WTC11 (cell line): ENCODE measurements at regions not wholly inside any gene's neighbourhood (a gene's known extent, or its start where the extent isn't known, plus 50 kb on each side); places are given as distances from the start of the nearest gene placed in this dataset.

Experiments
- NFE2L1 ChIP-seq: sonication (generic); formaldehyde crosslinking; IDR thresholded peaks from 2 replicates; pipeline ENCODE4 v1.8.1; 2023; ENCODE audit warnings: missing genetic modification reagents
- TF ChIP-seq, protein P1 (sequence below): fragments of 200-600 bp; IDR thresholded peaks from 2 replicates; pipeline ENCODE4 v1.8.0; 2022; ENCODE audit warnings: antibody characterized with exemption
- TF ChIP-seq, protein P2 (sequence below): sonication (generic); formaldehyde crosslinking; IDR thresholded peaks from 2 replicates; pipeline ENCODE4 v1.8.1; 2023; ENCODE audit warnings: mild to moderate bottlenecking, missing genetic modification reagents, moderate library complexity
- TF ChIP-seq, protein P3 (sequence below): fragments of 250-450 bp; sonication (Bioruptor Pico); IDR thresholded peaks from 2 replicates; pipeline ENCODE4 v1.9.0; 2021; ENCODE audit warnings: mild to moderate bottlenecking, borderline replicate concordance
- TF ChIP-seq, protein P4 (sequence below): fragments of 250-450 bp; sonication (Bioruptor Pico); IDR thresholded peaks from 2 replicates; pipeline ENCODE4 v1.9.0; 2021; ENCODE audit warnings: mild to moderate bottlenecking

DNA sequence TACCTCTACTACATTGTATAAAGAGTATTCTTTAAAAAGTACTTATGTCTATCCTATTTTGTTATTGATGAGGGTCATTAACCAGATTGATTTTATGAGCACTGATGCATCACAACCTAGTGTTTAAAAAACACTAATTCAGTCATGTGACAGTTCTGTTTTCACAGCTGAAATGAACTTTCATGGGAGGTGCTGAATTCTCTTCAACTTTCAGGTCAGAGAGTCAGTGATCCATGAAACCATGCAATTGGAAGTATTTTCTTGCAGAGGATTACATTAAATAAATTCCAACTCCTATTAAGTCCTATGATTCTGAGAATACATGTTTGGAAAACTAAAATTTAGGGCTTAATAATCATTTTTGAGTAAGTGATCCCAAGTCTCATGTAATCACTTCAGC lies 889.4 kb downstream of the KCNA4 start:
- TF ChIP-seq, protein P1, sequence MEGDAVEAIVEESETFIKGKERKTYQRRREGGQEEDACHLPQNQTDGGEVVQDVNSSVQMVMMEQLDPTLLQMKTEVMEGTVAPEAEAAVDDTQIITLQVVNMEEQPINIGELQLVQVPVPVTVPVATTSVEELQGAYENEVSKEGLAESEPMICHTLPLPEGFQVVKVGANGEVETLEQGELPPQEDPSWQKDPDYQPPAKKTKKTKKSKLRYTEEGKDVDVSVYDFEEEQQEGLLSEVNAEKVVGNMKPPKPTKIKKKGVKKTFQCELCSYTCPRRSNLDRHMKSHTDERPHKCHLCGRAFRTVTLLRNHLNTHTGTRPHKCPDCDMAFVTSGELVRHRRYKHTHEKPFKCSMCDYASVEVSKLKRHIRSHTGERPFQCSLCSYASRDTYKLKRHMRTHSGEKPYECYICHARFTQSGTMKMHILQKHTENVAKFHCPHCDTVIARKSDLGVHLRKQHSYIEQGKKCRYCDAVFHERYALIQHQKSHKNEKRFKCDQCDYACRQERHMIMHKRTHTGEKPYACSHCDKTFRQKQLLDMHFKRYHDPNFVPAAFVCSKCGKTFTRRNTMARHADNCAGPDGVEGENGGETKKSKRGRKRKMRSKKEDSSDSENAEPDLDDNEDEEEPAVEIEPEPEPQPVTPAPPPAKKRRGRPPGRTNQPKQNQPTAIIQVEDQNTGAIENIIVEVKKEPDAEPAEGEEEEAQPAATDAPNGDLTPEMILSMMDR, result no peak
- TF ChIP-seq, protein P2, sequence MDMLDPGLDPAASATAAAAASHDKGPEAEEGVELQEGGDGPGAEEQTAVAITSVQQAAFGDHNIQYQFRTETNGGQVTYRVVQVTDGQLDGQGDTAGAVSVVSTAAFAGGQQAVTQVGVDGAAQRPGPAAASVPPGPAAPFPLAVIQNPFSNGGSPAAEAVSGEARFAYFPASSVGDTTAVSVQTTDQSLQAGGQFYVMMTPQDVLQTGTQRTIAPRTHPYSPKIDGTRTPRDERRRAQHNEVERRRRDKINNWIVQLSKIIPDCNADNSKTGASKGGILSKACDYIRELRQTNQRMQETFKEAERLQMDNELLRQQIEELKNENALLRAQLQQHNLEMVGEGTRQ, result no peak
- TF ChIP-seq, protein P3, sequence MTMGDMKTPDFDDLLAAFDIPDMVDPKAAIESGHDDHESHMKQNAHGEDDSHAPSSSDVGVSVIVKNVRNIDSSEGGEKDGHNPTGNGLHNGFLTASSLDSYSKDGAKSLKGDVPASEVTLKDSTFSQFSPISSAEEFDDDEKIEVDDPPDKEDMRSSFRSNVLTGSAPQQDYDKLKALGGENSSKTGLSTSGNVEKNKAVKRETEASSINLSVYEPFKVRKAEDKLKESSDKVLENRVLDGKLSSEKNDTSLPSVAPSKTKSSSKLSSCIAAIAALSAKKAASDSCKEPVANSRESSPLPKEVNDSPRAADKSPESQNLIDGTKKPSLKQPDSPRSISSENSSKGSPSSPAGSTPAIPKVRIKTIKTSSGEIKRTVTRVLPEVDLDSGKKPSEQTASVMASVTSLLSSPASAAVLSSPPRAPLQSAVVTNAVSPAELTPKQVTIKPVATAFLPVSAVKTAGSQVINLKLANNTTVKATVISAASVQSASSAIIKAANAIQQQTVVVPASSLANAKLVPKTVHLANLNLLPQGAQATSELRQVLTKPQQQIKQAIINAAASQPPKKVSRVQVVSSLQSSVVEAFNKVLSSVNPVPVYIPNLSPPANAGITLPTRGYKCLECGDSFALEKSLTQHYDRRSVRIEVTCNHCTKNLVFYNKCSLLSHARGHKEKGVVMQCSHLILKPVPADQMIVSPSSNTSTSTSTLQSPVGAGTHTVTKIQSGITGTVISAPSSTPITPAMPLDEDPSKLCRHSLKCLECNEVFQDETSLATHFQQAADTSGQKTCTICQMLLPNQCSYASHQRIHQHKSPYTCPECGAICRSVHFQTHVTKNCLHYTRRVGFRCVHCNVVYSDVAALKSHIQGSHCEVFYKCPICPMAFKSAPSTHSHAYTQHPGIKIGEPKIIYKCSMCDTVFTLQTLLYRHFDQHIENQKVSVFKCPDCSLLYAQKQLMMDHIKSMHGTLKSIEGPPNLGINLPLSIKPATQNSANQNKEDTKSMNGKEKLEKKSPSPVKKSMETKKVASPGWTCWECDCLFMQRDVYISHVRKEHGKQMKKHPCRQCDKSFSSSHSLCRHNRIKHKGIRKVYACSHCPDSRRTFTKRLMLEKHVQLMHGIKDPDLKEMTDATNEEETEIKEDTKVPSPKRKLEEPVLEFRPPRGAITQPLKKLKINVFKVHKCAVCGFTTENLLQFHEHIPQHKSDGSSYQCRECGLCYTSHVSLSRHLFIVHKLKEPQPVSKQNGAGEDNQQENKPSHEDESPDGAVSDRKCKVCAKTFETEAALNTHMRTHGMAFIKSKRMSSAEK (CRISPR knock-in tag), result no peak
- TF ChIP-seq, protein P4, sequence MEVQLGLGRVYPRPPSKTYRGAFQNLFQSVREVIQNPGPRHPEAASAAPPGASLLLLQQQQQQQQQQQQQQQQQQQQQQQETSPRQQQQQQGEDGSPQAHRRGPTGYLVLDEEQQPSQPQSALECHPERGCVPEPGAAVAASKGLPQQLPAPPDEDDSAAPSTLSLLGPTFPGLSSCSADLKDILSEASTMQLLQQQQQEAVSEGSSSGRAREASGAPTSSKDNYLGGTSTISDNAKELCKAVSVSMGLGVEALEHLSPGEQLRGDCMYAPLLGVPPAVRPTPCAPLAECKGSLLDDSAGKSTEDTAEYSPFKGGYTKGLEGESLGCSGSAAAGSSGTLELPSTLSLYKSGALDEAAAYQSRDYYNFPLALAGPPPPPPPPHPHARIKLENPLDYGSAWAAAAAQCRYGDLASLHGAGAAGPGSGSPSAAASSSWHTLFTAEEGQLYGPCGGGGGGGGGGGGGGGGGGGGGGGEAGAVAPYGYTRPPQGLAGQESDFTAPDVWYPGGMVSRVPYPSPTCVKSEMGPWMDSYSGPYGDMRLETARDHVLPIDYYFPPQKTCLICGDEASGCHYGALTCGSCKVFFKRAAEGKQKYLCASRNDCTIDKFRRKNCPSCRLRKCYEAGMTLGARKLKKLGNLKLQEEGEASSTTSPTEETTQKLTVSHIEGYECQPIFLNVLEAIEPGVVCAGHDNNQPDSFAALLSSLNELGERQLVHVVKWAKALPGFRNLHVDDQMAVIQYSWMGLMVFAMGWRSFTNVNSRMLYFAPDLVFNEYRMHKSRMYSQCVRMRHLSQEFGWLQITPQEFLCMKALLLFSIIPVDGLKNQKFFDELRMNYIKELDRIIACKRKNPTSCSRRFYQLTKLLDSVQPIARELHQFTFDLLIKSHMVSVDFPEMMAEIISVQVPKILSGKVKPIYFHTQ (CRISPR knock-in tag), result no peak
- no peak for TF ChIP-seq NFE2L1 (CRISPR knock-in tag)
